Activated B cell treated with CpG ODN at 0.5 μM for 24 hours (primary cell): ENCODE measurements at regions not wholly inside any gene's neighbourhood (a gene's known extent, or its start where the extent isn't known, plus 50 kb on each side); places are given as distances from the start of the nearest gene placed in this dataset.

Experiments used
- ATAC-seq: fragments of 200-7000 bp; cut with Tn5 transposase; one replicate; pipeline ENCODE4 v1.10.0; 2021; ENCODE audit warnings: low read depth, mild to moderate bottlenecking, moderate library complexity
- CTCF ChIA-PET: fragments of 350-600 bp; sonication (Branson Sonifier 250); formaldehyde crosslinking; loops from one replicate; lab custom pipeline; 2021; ENCODE audit warnings: antibody characterized with exemption; lab: Charles Lee
- POLR2A ChIA-PET: fragments of 350-600 bp; sonication (Branson Sonifier 250); formaldehyde crosslinking; loops from one replicate; lab custom pipeline; 2021; ENCODE audit warnings: antibody characterized with exemption; lab: Charles Lee
- DNase-seq: peaks from one replicate; pipeline ENCODE4 v3.0.0; 2022
- H3K27ac Mint-ChIP-seq: one replicate; pipeline ENCODE4 v1.8.0; 2020; ENCODE audit warnings: mixed read lengths
- H3K27me3 Mint-ChIP-seq: one replicate; pipeline ENCODE4 v1.8.0; 2021; ENCODE audit warnings: mixed read lengths
- H3K36me3 Mint-ChIP-seq: one replicate; pipeline ENCODE4 v1.8.0; 2021; ENCODE audit warnings: low read depth, mixed read lengths
- H3K4me1 Mint-ChIP-seq: one replicate; pipeline ENCODE4 v1.8.0; 2021; ENCODE audit warnings: mixed read lengths
- H3K4me3 Mint-ChIP-seq: one replicate; pipeline ENCODE4 v1.8.0; 2020; ENCODE audit warnings: mild to moderate bottlenecking, mixed read lengths
- H3K9me3 Mint-ChIP-seq: one replicate; pipeline ENCODE4 v1.8.0; 2020; ENCODE audit warnings: mixed read lengths
- intact Hi-C: fragments of 100-400 bp; cut with micrococcal nuclease; formaldehyde crosslinking; loops from one replicate; pipeline ENCODE4 v1.15.1; 2024
- TF ChIP-seq, protein P1 (sequence below): fragments of 200-600 bp; IDR thresholded peaks from one replicate; pipeline ENCODE4 v1.8.0; 2022; ENCODE audit warnings: antibody characterized with exemption, mild to moderate bottlenecking

DNA sequence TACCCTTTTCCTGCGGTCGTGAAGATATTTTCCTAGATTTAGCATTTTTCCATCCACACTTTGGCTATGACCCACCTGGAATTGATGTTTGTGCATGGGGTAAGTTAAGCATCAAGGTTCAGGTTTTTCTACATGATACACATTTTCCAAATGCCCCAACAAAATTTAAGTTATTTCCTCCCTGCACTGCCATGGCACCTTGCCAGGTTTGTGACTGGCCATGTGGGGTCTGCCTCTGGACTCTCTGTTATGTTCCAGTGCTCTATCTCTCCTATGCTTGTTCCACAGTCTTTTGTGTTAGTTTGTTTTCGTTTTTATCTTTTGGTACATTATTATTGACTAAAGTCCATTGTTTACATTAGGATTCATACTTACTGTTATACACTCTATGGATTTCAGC, 934.3 kb downstream of the TBC1D22A start:
- H3K9me3 Mint-ChIP-seq = no peaks in the 10 kb centered on the region
- H3K36me3 Mint-ChIP-seq = no peaks in the 10 kb centered on the region
- H3K27me3 Mint-ChIP-seq = no peaks in the 10 kb centered on the region
- ChIA-PET POLR2A (no interaction called here), CTCF (no interaction called here)
- TF ChIP-seq, protein P1, sequence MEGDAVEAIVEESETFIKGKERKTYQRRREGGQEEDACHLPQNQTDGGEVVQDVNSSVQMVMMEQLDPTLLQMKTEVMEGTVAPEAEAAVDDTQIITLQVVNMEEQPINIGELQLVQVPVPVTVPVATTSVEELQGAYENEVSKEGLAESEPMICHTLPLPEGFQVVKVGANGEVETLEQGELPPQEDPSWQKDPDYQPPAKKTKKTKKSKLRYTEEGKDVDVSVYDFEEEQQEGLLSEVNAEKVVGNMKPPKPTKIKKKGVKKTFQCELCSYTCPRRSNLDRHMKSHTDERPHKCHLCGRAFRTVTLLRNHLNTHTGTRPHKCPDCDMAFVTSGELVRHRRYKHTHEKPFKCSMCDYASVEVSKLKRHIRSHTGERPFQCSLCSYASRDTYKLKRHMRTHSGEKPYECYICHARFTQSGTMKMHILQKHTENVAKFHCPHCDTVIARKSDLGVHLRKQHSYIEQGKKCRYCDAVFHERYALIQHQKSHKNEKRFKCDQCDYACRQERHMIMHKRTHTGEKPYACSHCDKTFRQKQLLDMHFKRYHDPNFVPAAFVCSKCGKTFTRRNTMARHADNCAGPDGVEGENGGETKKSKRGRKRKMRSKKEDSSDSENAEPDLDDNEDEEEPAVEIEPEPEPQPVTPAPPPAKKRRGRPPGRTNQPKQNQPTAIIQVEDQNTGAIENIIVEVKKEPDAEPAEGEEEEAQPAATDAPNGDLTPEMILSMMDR = no peak
- H3K4me1 Mint-ChIP-seq = no peaks in the 10 kb centered on the region
- DNase-seq (no peak), ATAC-seq (no peak)
- no peak overlapping the region for H3K27ac Mint-ChIP-seq
- H3K4me3 Mint-ChIP-seq = no peak overlapping the region
- intact Hi-C loops = no loop called here

DNA sequence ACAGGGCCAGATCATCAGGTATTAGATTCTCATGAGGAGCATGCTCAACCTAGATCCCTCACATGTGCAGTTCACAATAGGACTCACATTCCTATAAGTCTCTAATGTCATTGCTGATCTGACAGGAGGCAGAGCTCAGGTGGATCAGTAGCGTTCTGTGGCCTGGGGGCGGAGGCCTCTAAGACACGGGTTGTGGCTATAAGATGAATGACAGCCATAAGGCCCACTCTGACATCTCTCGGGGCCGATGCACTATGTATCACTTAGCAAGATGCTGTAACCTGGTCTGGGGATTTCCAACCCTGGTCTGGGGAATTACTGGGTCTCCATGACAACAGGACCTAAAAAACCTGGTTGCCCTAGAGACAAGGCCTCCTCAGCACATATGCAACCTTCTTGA, 932.7 kb downstream of the TBC1D22A start:
- ATAC-seq (peak; percentile 40), DNase-seq (no peak)
- Mint-ChIP-seq H3K36me3 (no peaks in the 10 kb centered on the region), H3K27ac (no peak overlapping the region), H3K27me3 (no peaks in the 10 kb centered on the region), H3K4me1 (no peaks in the 10 kb centered on the region), H3K9me3 (no peaks in the 10 kb centered on the region), H3K4me3 (no peak overlapping the region)
- intact Hi-C loops = no loop called here
- TF ChIP-seq, protein P1 = no peak
- POLR2A ChIA-PET = no interaction called here
- CTCF ChIA-PET = no interaction called here

DNA sequence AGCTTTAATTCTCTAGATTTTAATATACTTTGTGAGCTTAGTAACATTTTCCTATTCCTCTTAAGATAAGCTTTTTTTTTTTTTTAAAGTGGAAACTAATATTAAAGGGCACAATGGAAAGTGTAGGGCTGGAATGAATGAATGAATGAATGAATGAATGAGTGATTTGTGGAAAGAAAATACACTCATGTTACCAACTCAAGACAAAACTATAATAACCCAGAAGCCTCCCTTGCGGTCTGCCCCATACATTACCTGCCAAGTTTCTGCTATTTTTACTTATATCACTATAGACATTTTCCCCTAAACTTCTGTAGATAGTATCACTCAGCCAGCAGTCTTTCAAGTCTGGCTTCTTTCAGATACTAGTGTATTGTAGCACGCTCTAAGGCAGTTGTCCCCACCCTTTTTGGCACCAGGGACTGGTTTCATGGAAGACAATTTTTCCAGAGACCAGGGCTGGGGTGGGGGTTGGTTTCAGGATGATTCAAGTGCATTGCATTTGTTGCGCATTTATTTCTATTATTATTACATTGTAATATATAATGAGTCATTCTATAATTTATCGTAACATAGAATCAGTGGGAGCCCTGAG, 932.2 kb downstream of the TBC1D22A start:
- Mint-ChIP-seq H3K27me3 (no peaks in the 10 kb centered on the region), H3K4me1 (no peaks in the 10 kb centered on the region), H3K27ac (no peak overlapping the region), H3K36me3 (no peaks in the 10 kb centered on the region), H3K4me3 (no peak overlapping the region), H3K9me3 (no peaks in the 10 kb centered on the region)
- DNase-seq (no peak), ATAC-seq (no peak)
- ChIA-PET CTCF (no interaction called here), POLR2A (no interaction called here)
- intact Hi-C loops = no loop called here
- TF ChIP-seq, protein P1 = no peak

DNA sequence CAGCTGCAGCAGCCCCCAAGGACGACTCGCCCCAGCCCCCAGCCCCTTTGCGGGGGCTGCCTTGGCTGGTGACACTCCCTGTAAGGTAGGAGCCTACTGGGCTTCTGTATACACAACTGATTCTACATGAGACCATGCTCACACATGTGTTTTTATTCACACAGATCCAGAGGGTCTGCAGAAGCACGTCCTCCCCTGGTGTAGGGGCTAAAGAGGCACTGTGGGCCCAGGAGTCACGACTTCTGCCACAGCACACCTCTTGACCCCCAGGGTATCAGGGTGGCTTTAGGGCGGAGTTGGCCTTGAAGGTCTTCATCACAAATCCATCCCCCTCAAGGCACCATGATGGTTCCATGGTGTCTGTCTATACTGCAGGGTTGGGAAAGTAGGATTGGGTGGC, 931.2 kb downstream of the TBC1D22A start:
- no peaks in the 10 kb centered on the region for H3K4me1 Mint-ChIP-seq
- no peak for ATAC-seq

DNA sequence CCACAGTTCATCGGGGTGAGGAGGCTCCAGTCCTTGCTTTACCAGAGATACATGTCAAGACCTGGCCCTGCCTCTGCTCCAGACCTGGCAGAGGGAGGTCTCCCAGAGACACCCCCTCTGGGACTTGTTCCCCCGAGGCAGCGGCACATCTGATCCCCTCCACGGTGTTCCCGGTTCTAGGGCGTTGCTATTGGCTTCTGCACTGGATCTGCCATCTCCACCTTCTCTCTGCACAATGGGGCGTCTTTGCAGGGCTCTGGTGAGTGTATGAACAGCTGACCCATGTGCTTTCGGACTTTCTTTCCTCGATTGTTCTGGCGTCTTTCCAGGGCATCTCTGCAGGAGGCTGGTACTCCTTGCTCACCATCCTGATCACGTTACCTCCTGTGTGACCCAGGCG, 930.4 kb downstream of the TBC1D22A start:
- ChIA-PET CTCF (no interaction called here), POLR2A (no interaction called here)
- Mint-ChIP-seq H3K9me3 (no peaks in the 10 kb centered on the region), H3K27ac (no peak overlapping the region), H3K36me3 (no peaks in the 10 kb centered on the region), H3K4me3 (no peak overlapping the region), H3K4me1 (no peaks in the 10 kb centered on the region), H3K27me3 (no peaks in the 10 kb centered on the region)
- DNase-seq (no peak), ATAC-seq (no peak)
- TF ChIP-seq, protein P1 = no peak
- intact Hi-C loops = no loop called here

More for the DNA sequence above, 931.2 kb downstream of the TBC1D22A start:
- TF ChIP-seq, protein P1 = no peak
- H3K27ac Mint-ChIP-seq = no peak overlapping the region
- no peaks in the 10 kb centered on the region for H3K27me3 Mint-ChIP-seq
- H3K4me3 Mint-ChIP-seq = no peak overlapping the region
- ChIA-PET POLR2A (no interaction called here), CTCF (no interaction called here)
- intact Hi-C loops = no loop called here
- DNase-seq = no peak
- no peaks in the 10 kb centered on the region for H3K9me3 Mint-ChIP-seq
- no peaks in the 10 kb centered on the region for H3K36me3 Mint-ChIP-seq
